Uterus (tissue), 2 donors: ENCODE measurements at regions not wholly inside any gene's neighbourhood (a gene's known extent, or its start where the extent isn't known, plus 50 kb on each side); places are given as distances from the start of the nearest gene placed in this dataset.

Source experiments
- CTCF ChIP-seq, 4 experiments: fragments of 200-600 bp in 2 of 4; fragments of 450-650 bp in 2 of 4; sonication (generic) in 2 of 4; IDR thresholded peaks; one replicate each; pipeline ENCODE4 v1.5.1; 2016 to 2019; ENCODE audit warnings: antibody characterized with exemption in 4 of 4, mild to moderate bottlenecking in 2 of 4, moderate library complexity in 1 of 4
- POLR2A ChIP-seq, 2 donors: fragments of 450-650 bp; IDR thresholded peaks; one replicate each; pipeline ENCODE4 v1.6.1; 2016; ENCODE audit warnings: antibody characterized with exemption in 2 of 2, mild to moderate bottlenecking in 1 of 2, moderate library complexity in 1 of 2

DNA sequence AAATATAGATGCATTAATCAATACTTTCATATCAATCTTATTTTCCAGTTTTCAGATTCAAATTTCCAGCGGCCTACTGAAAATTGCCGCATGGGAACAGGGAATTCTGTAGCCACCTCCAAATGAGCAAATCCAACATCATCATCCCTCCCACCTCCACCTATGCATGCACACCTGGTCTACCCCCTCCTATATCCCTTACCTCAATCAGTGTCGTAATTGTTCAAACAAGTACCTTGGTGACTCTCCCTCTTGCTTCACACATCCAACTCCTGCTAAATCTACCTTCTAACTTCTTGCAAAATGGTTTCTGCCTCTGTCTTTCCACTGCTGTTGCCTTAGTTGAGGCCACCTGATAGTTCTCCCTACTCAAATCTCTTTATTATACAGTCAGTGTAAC, 160.1 kb downstream of the SOX9 start:
- TF ChIP-seq CTCF (IDR thresholded peaks at IDR 0.05) = no peak
- no peak for TF ChIP-seq POLR2A (IDR thresholded peaks at IDR 0.05)
